Fibroblast of lung (primary cell): ENCODE measurements at regions not wholly inside any gene's neighbourhood (a gene's known extent, or its start where the extent isn't known, plus 50 kb on each side); places are given as distances from the start of the nearest gene placed in this dataset.

ENCODE experiments used
- CTCF ChIP-seq, 2 donors: IDR thresholded peaks in 1 of 2; conservative IDR thresholded peaks in 1 of 2; 1 replicate in 1 of 2; 2 replicates in 1 of 2; pipeline ENCODE4 v1.5.1; 2011 to 2012; ENCODE audit warnings: low read length in 2 of 2, control low read depth in 1 of 2, inconsistent platforms in 1 of 2, low read depth in 1 of 2, mild to moderate bottlenecking in 1 of 2
- EZH2 ChIP-seq: IDR thresholded peaks from 2 replicates; pipeline ENCODE4 v1.5.1; 2012; ENCODE audit warnings: low read length, control low read depth, mild to moderate bottlenecking; ENCODE audit errors: missing control alignments

DNA sequence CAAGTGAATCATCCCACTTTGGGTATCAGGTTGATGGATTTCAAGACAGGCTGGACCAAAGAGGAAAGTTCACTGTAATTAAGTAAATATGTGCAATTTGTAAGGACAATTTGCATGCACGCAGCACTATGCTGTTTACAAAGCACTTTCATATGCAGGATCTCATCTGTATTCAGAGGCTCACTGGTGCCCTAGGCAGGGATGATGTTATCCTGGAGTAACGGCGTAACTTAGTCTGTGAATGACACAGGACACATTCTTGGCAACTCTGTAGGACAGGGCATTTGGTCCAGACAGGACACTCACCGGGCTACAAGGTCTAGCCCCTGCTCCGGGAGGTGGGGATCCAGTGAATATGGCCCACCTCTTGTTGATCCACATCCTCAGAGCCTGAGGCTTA is 365.4 kb upstream of the DUSP10 start:
- TF ChIP-seq EZH2, result no peak
- no peak for TF ChIP-seq CTCF (conservative IDR thresholded peaks at IDR 0.05 in 1 of 2, IDR thresholded peaks at IDR 0.05 in 1 of 2; ENCODE audit: low read depth in 1 of 2, low read length in 2 of 2)
